HTR-8/SVneo (cell line): ENCODE measurements at regions not wholly inside any gene's neighbourhood (a gene's known extent, or its start where the extent isn't known, plus 50 kb on each side); places are given as distances from the start of the nearest gene placed in this dataset.

Experiments
- DNase-seq: peaks from one replicate; pipeline ENCODE4 v3.0.0; 2011; ENCODE audit warnings: low spot score, mixed read lengths; ENCODE audit not compliant: insufficient read length
- FAIRE-seq: peaks from 2 replicates; lab custom pipeline; 2011; peaks lifted over from hg19 to GRCh38; lab: Jason Lieb, UNC

- FAIRE-seq (no peak), DNase-seq (no peak)
Observed at GRCh38 chr1:90783181-90783580, 66.1 kb upstream of the BARHL2 start.

GRCh38 chr1:90782046-90782445, 64.9 kb upstream of the BARHL2 start:
- FAIRE-seq: no peak
- no peak for DNase-seq

GRCh38 chr1:90781534-90781933, 64.4 kb upstream of the BARHL2 start:
- DNase-seq (no peak), FAIRE-seq (no peak)

- DNase-seq: no peak
- FAIRE-seq: no peak
Observed at GRCh38 chr1:90780981-90781380, 63.9 kb upstream of the BARHL2 start.

- FAIRE-seq: no peak
Observed at GRCh38 chr1:90779573-90779972, 62.5 kb upstream of the BARHL2 start.

GRCh38 chr1:90778486-90778885, 61.4 kb upstream of the BARHL2 start:
- DNase-seq (no peak), FAIRE-seq (no peak)

More at GRCh38 chr1:90779573-90779972, 62.5 kb upstream of the BARHL2 start:
- no peak for DNase-seq

- no peak for FAIRE-seq
- no peak for DNase-seq
Observed at GRCh38 chr1:90773812-90774211, 56.7 kb upstream of the BARHL2 start.

GRCh38 chr1:90768826-90769225, 51.7 kb upstream of the BARHL2 start:
- FAIRE-seq: no peak

GRCh38 chr1:90768098-90768497, 51.0 kb upstream of the BARHL2 start:
- FAIRE-seq (no peak), DNase-seq (no peak)

More at GRCh38 chr1:90768826-90769225, 51.7 kb upstream of the BARHL2 start:
- no peak for DNase-seq
